Breast epithelium (tissue), 4 donors: ENCODE measurements at regions not wholly inside any gene's neighbourhood (a gene's known extent, or its start where the extent isn't known, plus 50 kb on each side); places are given as distances from the start of the nearest gene placed in this dataset.

Experiments
- DNase-seq, 2 donors: peaks; one replicate each; pipeline ENCODE4 v3.0.0-alpha.2; 2019; ENCODE audit warnings: low spot score in 2 of 2
- H3K27ac ChIP-seq, 2 donors: fragments of 200-600 bp; sonication (generic) in 1 of 2; one replicate each; pipeline ENCODE4 v1.5.1; 2016 to 2019; ENCODE audit warnings: mild to moderate bottlenecking in 1 of 2
- H3K27me3 ChIP-seq, 2 donors: fragments of 200-600 bp; sonication (generic) in 1 of 2; one replicate each; pipeline versions ENCODE4 v1.5.1 to v1.6.0; 2017 to 2019; ENCODE audit warnings: control low read depth in 1 of 2, mild to moderate bottlenecking in 1 of 2
- H3K36me3 ChIP-seq: fragments of 200-600 bp; one replicate; pipeline ENCODE4 v1.5.1; 2019
- H3K4me1 ChIP-seq, 2 donors: fragments of 200-600 bp; sonication (generic); one replicate each; pipeline ENCODE4 v1.5.1; 2016 to 2019; ENCODE audit warnings: control low read depth in 1 of 2
- H3K4me3 ChIP-seq, 3 donors: fragments of 200-600 bp; sonication (generic); 1 replicate in 2 of 3; 2 replicates in 1 of 3; pipeline ENCODE4 v1.5.1; 2016 to 2019; ENCODE audit warnings: mild to moderate bottlenecking in 3 of 3, moderate library complexity in 2 of 3
- H3K9me3 ChIP-seq, 2 donors: fragments of 200-600 bp; sonication (generic) in 1 of 2; one replicate each; pipeline ENCODE4 v1.5.1; 2016 to 2019; ENCODE audit warnings: control low read depth in 1 of 2
- POLR2A ChIP-seq: fragments of 450-650 bp; IDR thresholded peaks from one replicate; pipeline ENCODE4 v1.6.1; 2016; ENCODE audit warnings: antibody characterized with exemption, mild to moderate bottlenecking, moderate library complexity
- POLR2AphosphoS5 ChIP-seq, 3 donors: sonication (generic); formaldehyde crosslinking; IDR thresholded peaks; one replicate each; pipeline ENCODE4 v1.6.1; 2017; ENCODE audit warnings: antibody characterized with exemption in 3 of 3
- intact Hi-C: fragments of 100-400 bp; cut with DNase I; formaldehyde crosslinking; loops from one replicate; pipeline ENCODE4 v1.15.1; 2023; ENCODE audit warnings: low total_unique reads
- TF ChIP-seq, protein P1 (sequence below), 3 donors: fragments of 450-650 bp; IDR thresholded peaks; one replicate each; pipeline ENCODE4 v1.5.1; 2016 to 2017; ENCODE audit warnings: antibody characterized with exemption in 3 of 3, mild to moderate bottlenecking in 3 of 3, moderate library complexity in 3 of 3

DNA sequence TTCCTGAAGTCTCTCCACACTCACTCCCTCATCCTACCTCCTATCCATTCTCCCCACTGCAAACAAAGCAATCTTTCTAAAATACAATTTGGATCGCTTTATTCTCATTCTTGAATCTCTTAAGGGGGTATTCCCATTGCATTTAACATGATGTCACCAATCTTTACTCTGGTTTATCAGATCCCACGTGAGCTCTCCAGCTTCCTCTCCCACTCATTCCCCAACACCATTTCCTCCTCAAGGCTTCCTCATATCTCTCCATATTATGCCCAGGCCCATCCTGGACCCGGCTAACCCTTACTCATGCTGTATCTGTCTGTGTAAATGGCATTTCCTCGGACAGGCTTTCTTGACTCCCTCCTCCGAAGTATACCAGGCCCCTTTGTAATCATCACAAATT is 165.0 kb downstream of the CD47 start:
- no peak for TF ChIP-seq POLR2A
- TF ChIP-seq, protein P1, sequence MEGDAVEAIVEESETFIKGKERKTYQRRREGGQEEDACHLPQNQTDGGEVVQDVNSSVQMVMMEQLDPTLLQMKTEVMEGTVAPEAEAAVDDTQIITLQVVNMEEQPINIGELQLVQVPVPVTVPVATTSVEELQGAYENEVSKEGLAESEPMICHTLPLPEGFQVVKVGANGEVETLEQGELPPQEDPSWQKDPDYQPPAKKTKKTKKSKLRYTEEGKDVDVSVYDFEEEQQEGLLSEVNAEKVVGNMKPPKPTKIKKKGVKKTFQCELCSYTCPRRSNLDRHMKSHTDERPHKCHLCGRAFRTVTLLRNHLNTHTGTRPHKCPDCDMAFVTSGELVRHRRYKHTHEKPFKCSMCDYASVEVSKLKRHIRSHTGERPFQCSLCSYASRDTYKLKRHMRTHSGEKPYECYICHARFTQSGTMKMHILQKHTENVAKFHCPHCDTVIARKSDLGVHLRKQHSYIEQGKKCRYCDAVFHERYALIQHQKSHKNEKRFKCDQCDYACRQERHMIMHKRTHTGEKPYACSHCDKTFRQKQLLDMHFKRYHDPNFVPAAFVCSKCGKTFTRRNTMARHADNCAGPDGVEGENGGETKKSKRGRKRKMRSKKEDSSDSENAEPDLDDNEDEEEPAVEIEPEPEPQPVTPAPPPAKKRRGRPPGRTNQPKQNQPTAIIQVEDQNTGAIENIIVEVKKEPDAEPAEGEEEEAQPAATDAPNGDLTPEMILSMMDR (IDR thresholded peaks at IDR 0.05), result no peak
- TF ChIP-seq POLR2AphosphoS5 (IDR thresholded peaks at IDR 0.05), result no peak
- H3K9me3 ChIP-seq, result no peaks in the 10 kb centered on the region
- no peaks in the 10 kb centered on the region for H3K36me3 ChIP-seq
- H3K4me3 ChIP-seq, result no peak overlapping the region
- H3K27ac ChIP-seq, result no peak overlapping the region
- H3K27me3 ChIP-seq, result no peaks in the 10 kb centered on the region
- intact Hi-C loops, result no loop called here
- H3K4me1 ChIP-seq, result no peaks in the 10 kb centered on the region
- no peak for DNase-seq

DNA sequence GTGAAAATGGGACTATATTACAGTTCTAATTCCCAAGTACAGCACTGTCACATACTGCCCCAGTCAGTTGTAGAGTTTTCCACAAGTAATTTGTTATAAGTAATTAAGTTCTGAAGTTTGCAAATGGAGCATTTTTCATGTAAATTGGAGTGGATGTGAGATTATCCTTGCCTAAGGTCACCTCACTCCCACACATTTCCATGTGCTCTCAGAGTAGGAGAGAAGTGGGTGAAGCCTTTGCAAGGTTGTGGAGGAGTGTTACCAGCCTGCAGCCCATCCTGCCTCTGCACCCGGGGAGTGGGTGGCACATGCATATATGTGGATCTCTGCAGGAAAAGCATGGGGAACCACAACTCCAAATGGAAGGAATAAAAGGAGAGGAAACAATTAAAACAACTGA is 169.8 kb downstream of the CD47 start:
- H3K9me3 ChIP-seq, result no peaks in the 10 kb centered on the region
- no peak overlapping the region for H3K27ac ChIP-seq
- TF ChIP-seq, protein P1 (IDR thresholded peaks at IDR 0.05), result no peak
- TF ChIP-seq POLR2AphosphoS5 (IDR thresholded peaks at IDR 0.05), result no peak
- no peak for TF ChIP-seq POLR2A
- DNase-seq, result no peak
- H3K4me1 ChIP-seq, result no peaks in the 10 kb centered on the region
- no peaks in the 10 kb centered on the region for H3K36me3 ChIP-seq
- H3K4me3 ChIP-seq, result no peak overlapping the region
- H3K27me3 ChIP-seq, result no peaks in the 10 kb centered on the region
- intact Hi-C loops, result no loop called here

DNA sequence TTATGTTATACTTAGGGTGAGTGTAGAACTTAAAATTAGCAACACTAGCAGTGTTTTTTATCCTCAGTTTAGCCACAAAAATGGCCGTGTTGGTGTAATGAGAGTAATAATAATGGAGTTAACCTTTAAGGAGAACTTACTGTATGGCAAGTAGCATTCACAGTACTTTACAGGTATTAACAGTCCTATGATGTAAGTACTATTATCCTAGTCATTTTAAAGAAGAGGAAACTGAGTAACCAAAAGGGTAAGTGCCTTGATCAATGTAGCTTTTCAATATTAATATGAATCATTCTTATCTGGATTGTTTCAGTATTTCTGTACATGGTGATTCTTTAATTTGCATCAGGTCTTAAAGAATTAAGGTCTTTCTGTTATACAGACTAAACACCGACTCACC is 170.3 kb downstream of the CD47 start:
- Histone ChIP-seq H3K9me3 (no peaks in the 10 kb centered on the region), H3K36me3 (no peaks in the 10 kb centered on the region), H3K27ac (no peak overlapping the region), H3K27me3 (no peaks in the 10 kb centered on the region), H3K4me1 (no peaks in the 10 kb centered on the region), H3K4me3 (no peak overlapping the region)
- intact Hi-C loops, result no loop called here
- DNase-seq, result no peak
- TF ChIP-seq, protein P1 (IDR thresholded peaks at IDR 0.05), result no peak
- TF ChIP-seq POLR2A (no peak), POLR2AphosphoS5 (IDR thresholded peaks at IDR 0.05) (no peak)

- H3K9me3 ChIP-seq, result no peaks in the 10 kb centered on the region
- H3K4me3 ChIP-seq, result no peak overlapping the region
- H3K27me3 ChIP-seq, result no peaks in the 10 kb centered on the region
- no peak for TF ChIP-seq POLR2A
- TF ChIP-seq, protein P1 (IDR thresholded peaks at IDR 0.05), result no peak
- no peak for TF ChIP-seq POLR2AphosphoS5 (IDR thresholded peaks at IDR 0.05)
- DNase-seq, result no peak
- intact Hi-C loops, result no loop called here
- no peak overlapping the region for H3K27ac ChIP-seq
- no peaks in the 10 kb centered on the region for H3K4me1 ChIP-seq
- H3K36me3 ChIP-seq, result no peaks in the 10 kb centered on the region
Observed at GRCh38 chr3:107919239-107919638, 171.6 kb downstream of the CD47 start.

- Histone ChIP-seq H3K4me3 (no peak overlapping the region), H3K36me3 (no peaks in the 10 kb centered on the region), H3K27me3 (no peaks in the 10 kb centered on the region), H3K27ac (no peak overlapping the region), H3K4me1 (no peaks in the 10 kb centered on the region), H3K9me3 (no peaks in the 10 kb centered on the region)
- TF ChIP-seq POLR2A (no peak), POLR2AphosphoS5 (IDR thresholded peaks at IDR 0.05) (no peak)
- TF ChIP-seq, protein P1 (IDR thresholded peaks at IDR 0.05), result no peak
- intact Hi-C loops, result no loop called here
- no peak for DNase-seq
Observed at GRCh38 chr3:107916171-107916570, 174.7 kb downstream of the CD47 start.
